ENCODE measurements at regions not wholly inside any gene's neighbourhood (a gene's known extent, or its start where the extent isn't known, plus 50 kb on each side); places are given as distances from the start of the nearest gene placed in this dataset.

- TF ChIP-seq CTCF (IDR thresholded peaks at IDR 0.05): no peak
- TF ChIP-seq POLR2AphosphoS5 (IDR thresholded peaks at IDR 0.05): no peak
- no peak for TF ChIP-seq POLR2A (IDR thresholded peaks at IDR 0.05)
These were observed 1564.2 kb upstream of the MIR17HG start for GRCh38 chr13:89783221-89783755.

All from prostate gland (tissue), 2 donors.